ENCODE measurements at regions not wholly inside any gene's neighbourhood (a gene's known extent, or its start where the extent isn't known, plus 50 kb on each side); places are given as distances from the start of the nearest gene placed in this dataset.

GRCh38 chr2:121095257-121096080 is 189.5 kb downstream of the TFCP2L1 start:
- TF ChIP-seq GATA3 (IDR thresholded peaks at IDR 0.05; ENCODE audit: low read depth, low read length), result no peak
- no peak for TF ChIP-seq GATA2 (IDR thresholded peaks at IDR 0.05; ENCODE audit: low read depth, low read length)

Measured in SH-SY5Y (cell line).